ENCODE measurements at regions not wholly inside any gene's neighbourhood (a gene's known extent, or its start where the extent isn't known, plus 50 kb on each side); places are given as distances from the start of the nearest gene placed in this dataset.
A peak's percentile ranks its signal among the peaks of the same experiment; 100 is the strongest.

DNA sequence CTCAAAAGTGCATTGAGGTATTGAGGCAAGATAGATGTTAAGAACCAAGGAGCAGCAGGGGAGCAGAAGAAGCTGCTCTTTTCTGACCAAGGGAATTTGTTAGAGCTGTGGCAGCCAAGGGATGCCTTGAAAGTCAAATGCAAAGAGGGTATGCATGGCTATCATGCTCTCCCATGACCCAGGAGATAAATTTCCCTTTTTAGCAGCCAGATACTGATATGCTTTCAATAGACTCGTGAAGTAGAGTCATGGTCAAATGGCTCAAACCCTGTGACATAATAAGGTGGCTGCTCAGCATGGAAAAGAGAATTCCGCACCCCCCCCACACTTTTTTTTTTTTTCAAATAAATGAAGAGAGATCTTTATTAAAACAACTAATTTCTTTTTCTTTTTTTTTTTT is 180.9 kb upstream of the ACTBL2 start:
- H2AFZ ChIP-seq (ENCODE audit: low read depth, low read length): no peak overlapping the region
- no peaks in the 10 kb centered on the region for H4K20me1 ChIP-seq (ENCODE audit: insufficient read depth, low read length)
- no peaks in the 10 kb centered on the region for H3K9me3 ChIP-seq (ENCODE audit: insufficient read depth, low read depth, low read length)
- H3K4me3 ChIP-seq (ENCODE audit: insufficient read depth, low read depth, low read length): no peak overlapping the region
- no peaks in the 10 kb centered on the region for H3K79me2 ChIP-seq (ENCODE audit: insufficient read depth, low read length)
- Mint-ChIP-seq H3K27me3 (ENCODE audit: low read depth, unreplicated experiment) (no peaks in the 10 kb centered on the region), H3K9me3 (ENCODE audit: unreplicated experiment) (peaks cover 2% of the 10 kb centered on the region), H3K4me1 (ENCODE audit: low read depth, unreplicated experiment) (peaks cover 5% of the 10 kb centered on the region), H3K36me3 (ENCODE audit: low read depth, unreplicated experiment) (no peaks in the 10 kb centered on the region), H3K4me3 (ENCODE audit: unreplicated experiment) (no peak overlapping the region), H3K27ac (ENCODE audit: unreplicated experiment) (no peak overlapping the region)
- DNase-seq (ENCODE audit: low read depth) (no peak), FAIRE-seq (no peak)
- no peaks in the 10 kb centered on the region for H3K27me3 ChIP-seq (ENCODE audit: insufficient read depth, low read length)
- no peak overlapping the region for H3K9ac ChIP-seq (ENCODE audit: low read length)
- H3K4me2 ChIP-seq (ENCODE audit: low read length): no peak overlapping the region
- no peak for TF ChIP-seq EZH2 (IDR thresholded peaks at IDR 0.05; ENCODE audit: insufficient read depth, low read length)
- TF ChIP-seq, protein P1, sequence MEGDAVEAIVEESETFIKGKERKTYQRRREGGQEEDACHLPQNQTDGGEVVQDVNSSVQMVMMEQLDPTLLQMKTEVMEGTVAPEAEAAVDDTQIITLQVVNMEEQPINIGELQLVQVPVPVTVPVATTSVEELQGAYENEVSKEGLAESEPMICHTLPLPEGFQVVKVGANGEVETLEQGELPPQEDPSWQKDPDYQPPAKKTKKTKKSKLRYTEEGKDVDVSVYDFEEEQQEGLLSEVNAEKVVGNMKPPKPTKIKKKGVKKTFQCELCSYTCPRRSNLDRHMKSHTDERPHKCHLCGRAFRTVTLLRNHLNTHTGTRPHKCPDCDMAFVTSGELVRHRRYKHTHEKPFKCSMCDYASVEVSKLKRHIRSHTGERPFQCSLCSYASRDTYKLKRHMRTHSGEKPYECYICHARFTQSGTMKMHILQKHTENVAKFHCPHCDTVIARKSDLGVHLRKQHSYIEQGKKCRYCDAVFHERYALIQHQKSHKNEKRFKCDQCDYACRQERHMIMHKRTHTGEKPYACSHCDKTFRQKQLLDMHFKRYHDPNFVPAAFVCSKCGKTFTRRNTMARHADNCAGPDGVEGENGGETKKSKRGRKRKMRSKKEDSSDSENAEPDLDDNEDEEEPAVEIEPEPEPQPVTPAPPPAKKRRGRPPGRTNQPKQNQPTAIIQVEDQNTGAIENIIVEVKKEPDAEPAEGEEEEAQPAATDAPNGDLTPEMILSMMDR (IDR thresholded peaks at IDR 0.05; ENCODE audit: insufficient read depth, low read depth, low read length): no peak
- H3K27ac ChIP-seq (ENCODE audit: low read depth, low read length): no peak overlapping the region
- no peaks in the 10 kb centered on the region for H3K36me3 ChIP-seq (ENCODE audit: insufficient read depth, low read length)
- H3K4me1 ChIP-seq (ENCODE audit: insufficient read depth, low read length): peaks cover 3% of the 10 kb centered on the region

DNA sequence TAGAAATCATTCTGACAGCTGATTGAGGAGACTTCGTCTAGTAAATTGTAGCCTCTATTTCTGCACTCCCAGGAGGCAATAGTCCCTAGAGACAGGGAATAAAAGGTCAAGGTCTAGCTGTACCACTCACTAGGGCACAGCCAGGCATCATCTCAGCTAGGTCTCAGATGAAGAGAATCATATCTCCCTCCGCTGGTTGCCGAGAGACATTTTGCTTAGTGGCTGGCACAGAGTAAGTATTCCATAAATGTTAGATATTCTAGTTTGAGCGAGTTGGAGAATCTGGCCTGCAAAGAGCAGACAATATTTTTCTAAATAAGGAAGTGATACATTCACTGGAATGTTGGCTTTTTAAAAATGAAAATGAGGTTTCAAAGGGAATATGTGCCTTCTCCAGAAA is 180.4 kb upstream of the ACTBL2 start:
- Histone ChIP-seq H3K4me2 (ENCODE audit: low read length) (no peak overlapping the region), H3K27me3 (ENCODE audit: insufficient read depth, low read length) (no peaks in the 10 kb centered on the region), H3K79me2 (ENCODE audit: insufficient read depth, low read length) (no peaks in the 10 kb centered on the region), H4K20me1 (ENCODE audit: insufficient read depth, low read length) (no peaks in the 10 kb centered on the region), H3K27ac (ENCODE audit: low read depth, low read length) (no peak overlapping the region), H2AFZ (ENCODE audit: low read depth, low read length) (no peak overlapping the region), H3K9ac (ENCODE audit: low read length) (no peak overlapping the region), H3K4me3 (ENCODE audit: insufficient read depth, low read depth, low read length) (no peak overlapping the region), H3K4me1 (ENCODE audit: insufficient read depth, low read length) (peaks cover 3% of the 10 kb centered on the region), H3K36me3 (ENCODE audit: insufficient read depth, low read length) (no peaks in the 10 kb centered on the region), H3K9me3 (ENCODE audit: insufficient read depth, low read depth, low read length) (no peaks in the 10 kb centered on the region)
- no peak overlapping the region for H3K27ac Mint-ChIP-seq (ENCODE audit: unreplicated experiment)
- H3K4me3 Mint-ChIP-seq (ENCODE audit: unreplicated experiment): no peak overlapping the region
- peak; percentile 44 for DNase-seq (ENCODE audit: low read depth)
- H3K27me3 Mint-ChIP-seq (ENCODE audit: low read depth, unreplicated experiment): no peaks in the 10 kb centered on the region
- H3K36me3 Mint-ChIP-seq (ENCODE audit: low read depth, unreplicated experiment): no peaks in the 10 kb centered on the region
- TF ChIP-seq, protein P1 (IDR thresholded peaks at IDR 0.05; ENCODE audit: insufficient read depth, low read depth, low read length): no peak
- no peak for TF ChIP-seq EZH2 (IDR thresholded peaks at IDR 0.05; ENCODE audit: insufficient read depth, low read length)
- no peak for FAIRE-seq
- peaks cover 5% of the 10 kb centered on the region for H3K4me1 Mint-ChIP-seq (ENCODE audit: low read depth, unreplicated experiment)
- peaks cover 2% of the 10 kb centered on the region for H3K9me3 Mint-ChIP-seq (ENCODE audit: unreplicated experiment)

DNA sequence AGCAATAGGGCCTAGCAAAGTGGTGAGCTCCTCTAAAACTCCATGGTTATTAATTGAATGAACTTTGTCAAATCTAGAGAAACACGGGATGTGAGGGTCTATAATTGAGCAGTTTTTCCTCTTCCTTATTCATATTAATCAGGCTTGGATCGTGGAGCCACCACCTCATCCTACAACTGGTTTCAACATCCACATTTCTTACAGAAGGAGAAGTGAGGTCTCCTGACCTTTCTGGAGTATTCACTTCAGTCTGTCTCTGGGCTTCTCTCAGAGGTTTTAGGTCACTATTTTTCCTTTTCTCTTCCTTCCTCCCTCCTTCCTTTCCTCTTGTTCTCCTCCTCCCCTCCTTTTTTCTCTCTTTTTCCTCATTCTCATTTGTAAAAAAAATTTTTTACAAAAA is 177.3 kb upstream of the ACTBL2 start:
- no peaks in the 10 kb centered on the region for H4K20me1 ChIP-seq (ENCODE audit: insufficient read depth, low read length)
- no peaks in the 10 kb centered on the region for H3K36me3 Mint-ChIP-seq (ENCODE audit: low read depth, unreplicated experiment)
- H3K4me3 ChIP-seq (ENCODE audit: insufficient read depth, low read depth, low read length): no peak overlapping the region
- no peak overlapping the region for H3K4me3 Mint-ChIP-seq (ENCODE audit: unreplicated experiment)
- no peaks in the 10 kb centered on the region for H3K27me3 ChIP-seq (ENCODE audit: insufficient read depth, low read length)
- peaks cover 2% of the 10 kb centered on the region for H3K4me1 Mint-ChIP-seq (ENCODE audit: low read depth, unreplicated experiment)
- H3K36me3 ChIP-seq (ENCODE audit: insufficient read depth, low read length): no peaks in the 10 kb centered on the region
- H3K27ac ChIP-seq (ENCODE audit: low read depth, low read length): no peak overlapping the region
- H3K27ac Mint-ChIP-seq (ENCODE audit: unreplicated experiment): no peak overlapping the region
- FAIRE-seq (no peak), DNase-seq (ENCODE audit: low read depth) (no peak)
- no peak overlapping the region for H3K9ac ChIP-seq (ENCODE audit: low read length)
- no peak overlapping the region for H3K4me2 ChIP-seq (ENCODE audit: low read length)
- H3K9me3 Mint-ChIP-seq (ENCODE audit: unreplicated experiment): peaks cover 4% of the 10 kb centered on the region
- H3K79me2 ChIP-seq (ENCODE audit: insufficient read depth, low read length): no peaks in the 10 kb centered on the region
- H3K9me3 ChIP-seq (ENCODE audit: insufficient read depth, low read depth, low read length): no peaks in the 10 kb centered on the region
- TF ChIP-seq EZH2 (IDR thresholded peaks at IDR 0.05; ENCODE audit: insufficient read depth, low read length): no peak
- TF ChIP-seq, protein P1 (IDR thresholded peaks at IDR 0.05; ENCODE audit: insufficient read depth, low read depth, low read length): no peak
- no peaks in the 10 kb centered on the region for H3K27me3 Mint-ChIP-seq (ENCODE audit: low read depth, unreplicated experiment)
- peaks cover 3% of the 10 kb centered on the region for H3K4me1 ChIP-seq (ENCODE audit: insufficient read depth, low read length)
- no peak overlapping the region for H2AFZ ChIP-seq (ENCODE audit: low read depth, low read length)
